ENCODE measurements at regions not wholly inside any gene's neighbourhood (a gene's known extent, or its start where the extent isn't known, plus 50 kb on each side); places are given as distances from the start of the nearest gene placed in this dataset.
"Not testable (repeated sequence)": the region's sequence is repeated elsewhere in the genome, so short reads cannot be mapped to it uniquely, and the experiment has no call there.

DNA sequence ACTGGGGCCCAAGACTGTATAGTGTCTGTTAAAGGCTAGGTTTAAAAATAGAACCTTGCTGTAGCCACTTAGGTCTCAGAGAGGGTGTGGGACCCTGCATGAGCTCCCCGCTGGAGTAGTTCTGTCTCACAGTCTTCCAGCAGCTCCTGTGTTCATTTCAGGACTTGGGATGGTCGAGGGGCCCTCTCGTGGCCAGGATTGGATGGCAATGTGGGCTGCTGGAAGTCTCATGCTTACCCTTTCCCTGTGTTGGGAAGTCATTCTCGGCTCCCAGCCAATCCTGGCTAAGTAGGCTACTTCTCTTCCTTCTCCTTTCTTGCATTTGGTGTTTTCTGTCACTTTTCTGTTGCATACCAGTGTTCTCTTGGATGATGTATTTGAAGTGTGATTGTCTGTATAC lies 284.0 kb upstream of the GCFC2 start:
- TF ChIP-seq SIN3A (IDR thresholded peaks at IDR 0.05; ENCODE audit: borderline replicate concordance, insufficient read depth, low read depth, low read length) = no peak
- CTCF ChIA-PET = no interaction called here
- no peak for ATAC-seq
- Histone ChIP-seq H3K4me1 (ENCODE audit: control insufficient read depth, insufficient read depth, low read length) (no peaks in the 10 kb centered on the region), H3K27ac (ENCODE audit: low read length) (no peak overlapping the region), H3K27me3 (ENCODE audit: control insufficient read depth, insufficient read depth, low read length) (no peaks in the 10 kb centered on the region), H3K36me3 (ENCODE audit: control insufficient read depth, insufficient read depth, low read length) (no peaks in the 10 kb centered on the region), H3K9me3 (ENCODE audit: control insufficient read depth, insufficient read depth, low read depth, low read length) (peaks cover 18% of the 10 kb centered on the region; the same call in 1 of the 2 replicates), H3K4me3 (ENCODE audit: low read depth in 2 of 2, low read length in 2 of 2) (no peak overlapping the region)
- no peak for DNase-seq (ENCODE audit: low read depth, low spot score)
- in situ Hi-C loops (cut with HindIII; ENCODE audit: low pct_unique_long_range_greater_than_20kb, low sequenced_read_pairs) = no loop called here
- POLR2A ChIA-PET = no interaction called here
- intact Hi-C loops (cut with micrococcal nuclease; ENCODE audit: unreplicated experiment) = no loop called here
- no TSS peak for BruUV-seq (replicated peaks)

DNA sequence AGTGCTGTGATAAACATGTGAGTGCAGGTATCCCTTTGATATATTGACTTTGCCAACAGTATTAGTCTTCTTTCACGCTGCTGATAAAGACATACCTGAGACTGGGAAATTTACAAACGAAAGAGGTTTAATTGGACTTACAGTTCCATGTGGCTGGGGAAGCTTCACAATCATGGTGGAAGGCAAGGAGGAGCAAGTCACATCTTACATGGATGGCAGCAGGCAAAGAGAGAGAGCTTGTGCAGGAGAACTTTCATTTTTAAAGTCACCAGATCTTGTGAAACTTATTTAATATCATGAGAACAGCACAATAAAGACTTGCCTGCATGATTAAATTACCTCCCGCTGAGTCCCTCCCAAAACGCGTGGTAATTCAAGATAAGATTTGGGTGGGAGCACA lies 277.9 kb upstream of the GCFC2 start:
- DNase-seq (ENCODE audit: low read depth, low spot score); BruUV-seq (replicated peaks); ATAC-seq; H3K36me3 ChIP-seq (ENCODE audit: control insufficient read depth, insufficient read depth, low read length); H3K27ac ChIP-seq (ENCODE audit: low read length); H3K4me3 ChIP-seq (ENCODE audit: low read depth in 2 of 2, low read length in 2 of 2); in situ Hi-C loops (cut with HindIII; ENCODE audit: low pct_unique_long_range_greater_than_20kb, low sequenced_read_pairs); H3K4me1 ChIP-seq (ENCODE audit: control insufficient read depth, insufficient read depth, low read length); intact Hi-C loops (cut with micrococcal nuclease; ENCODE audit: unreplicated experiment); CTCF ChIA-PET; POLR2A ChIA-PET; H3K27me3 ChIP-seq (ENCODE audit: control insufficient read depth, insufficient read depth, low read length): not testable (repeated sequence)
- H3K9me3 ChIP-seq (ENCODE audit: control insufficient read depth, insufficient read depth, low read depth, low read length) = peaks cover 15% of the 10 kb centered on the region; the same call in 1 of the 2 replicates

DNA sequence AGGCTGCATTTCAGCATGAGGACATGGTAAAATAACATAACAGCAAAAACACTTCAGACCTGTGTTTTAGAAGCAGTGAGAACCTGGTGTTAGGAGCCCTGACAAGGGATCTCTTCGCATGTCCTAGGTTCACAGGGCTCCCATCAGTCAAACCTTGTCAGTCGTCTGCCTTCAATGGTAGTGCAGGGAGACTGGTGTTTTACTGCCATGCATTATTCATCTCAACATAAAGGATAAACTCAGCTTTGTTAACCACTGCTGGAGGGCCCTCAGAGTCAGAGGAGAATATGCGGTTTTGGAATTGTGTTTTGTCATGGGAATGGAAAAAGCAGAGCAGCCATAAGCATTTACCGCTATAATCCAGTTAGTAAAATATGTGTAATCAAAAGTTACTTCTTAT lies 275.9 kb upstream of the GCFC2 start:
- in situ Hi-C loops (cut with HindIII; ENCODE audit: low pct_unique_long_range_greater_than_20kb, low sequenced_read_pairs) = no loop called here
- ATAC-seq (no peak), DNase-seq (ENCODE audit: low read depth, low spot score) (no peak)
- Histone ChIP-seq H3K4me3 (ENCODE audit: low read depth in 2 of 2, low read length in 2 of 2) (no peak overlapping the region), H3K36me3 (ENCODE audit: control insufficient read depth, insufficient read depth, low read length) (no peaks in the 10 kb centered on the region), H3K27me3 (ENCODE audit: control insufficient read depth, insufficient read depth, low read length) (no peaks in the 10 kb centered on the region), H3K4me1 (ENCODE audit: control insufficient read depth, insufficient read depth, low read length) (no peaks in the 10 kb centered on the region), H3K27ac (ENCODE audit: low read length) (no peak overlapping the region), H3K9me3 (ENCODE audit: control insufficient read depth, insufficient read depth, low read depth, low read length) (0 out of 2 replicates have a peak, but pooled peaks cover 2% of the 10 kb centered on the region)
- BruUV-seq (replicated peaks) = no TSS peak
- POLR2A ChIA-PET = no interaction called here
- CTCF ChIA-PET = no interaction called here
- intact Hi-C loops (cut with micrococcal nuclease; ENCODE audit: unreplicated experiment) = no loop called here
- TF ChIP-seq, protein P1, sequence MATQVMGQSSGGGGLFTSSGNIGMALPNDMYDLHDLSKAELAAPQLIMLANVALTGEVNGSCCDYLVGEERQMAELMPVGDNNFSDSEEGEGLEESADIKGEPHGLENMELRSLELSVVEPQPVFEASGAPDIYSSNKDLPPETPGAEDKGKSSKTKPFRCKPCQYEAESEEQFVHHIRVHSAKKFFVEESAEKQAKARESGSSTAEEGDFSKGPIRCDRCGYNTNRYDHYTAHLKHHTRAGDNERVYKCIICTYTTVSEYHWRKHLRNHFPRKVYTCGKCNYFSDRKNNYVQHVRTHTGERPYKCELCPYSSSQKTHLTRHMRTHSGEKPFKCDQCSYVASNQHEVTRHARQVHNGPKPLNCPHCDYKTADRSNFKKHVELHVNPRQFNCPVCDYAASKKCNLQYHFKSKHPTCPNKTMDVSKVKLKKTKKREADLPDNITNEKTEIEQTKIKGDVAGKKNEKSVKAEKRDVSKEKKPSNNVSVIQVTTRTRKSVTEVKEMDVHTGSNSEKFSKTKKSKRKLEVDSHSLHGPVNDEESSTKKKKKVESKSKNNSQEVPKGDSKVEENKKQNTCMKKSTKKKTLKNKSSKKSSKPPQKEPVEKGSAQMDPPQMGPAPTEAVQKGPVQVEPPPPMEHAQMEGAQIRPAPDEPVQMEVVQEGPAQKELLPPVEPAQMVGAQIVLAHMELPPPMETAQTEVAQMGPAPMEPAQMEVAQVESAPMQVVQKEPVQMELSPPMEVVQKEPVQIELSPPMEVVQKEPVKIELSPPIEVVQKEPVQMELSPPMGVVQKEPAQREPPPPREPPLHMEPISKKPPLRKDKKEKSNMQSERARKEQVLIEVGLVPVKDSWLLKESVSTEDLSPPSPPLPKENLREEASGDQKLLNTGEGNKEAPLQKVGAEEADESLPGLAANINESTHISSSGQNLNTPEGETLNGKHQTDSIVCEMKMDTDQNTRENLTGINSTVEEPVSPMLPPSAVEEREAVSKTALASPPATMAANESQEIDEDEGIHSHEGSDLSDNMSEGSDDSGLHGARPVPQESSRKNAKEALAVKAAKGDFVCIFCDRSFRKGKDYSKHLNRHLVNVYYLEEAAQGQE (IDR thresholded peaks at IDR 0.05; ENCODE audit: insufficient read depth in 1 of 2, low read depth in 2 of 2, low read length in 1 of 2) = no peak
- TF ChIP-seq SIN3A (IDR thresholded peaks at IDR 0.05; ENCODE audit: borderline replicate concordance, insufficient read depth, low read depth, low read length) = no peak
- TF ChIP-seq TCF7L2 (IDR thresholded peaks at IDR 0.05; ENCODE audit: low read depth, low read length) = no peak
- TF ChIP-seq, protein P2, sequence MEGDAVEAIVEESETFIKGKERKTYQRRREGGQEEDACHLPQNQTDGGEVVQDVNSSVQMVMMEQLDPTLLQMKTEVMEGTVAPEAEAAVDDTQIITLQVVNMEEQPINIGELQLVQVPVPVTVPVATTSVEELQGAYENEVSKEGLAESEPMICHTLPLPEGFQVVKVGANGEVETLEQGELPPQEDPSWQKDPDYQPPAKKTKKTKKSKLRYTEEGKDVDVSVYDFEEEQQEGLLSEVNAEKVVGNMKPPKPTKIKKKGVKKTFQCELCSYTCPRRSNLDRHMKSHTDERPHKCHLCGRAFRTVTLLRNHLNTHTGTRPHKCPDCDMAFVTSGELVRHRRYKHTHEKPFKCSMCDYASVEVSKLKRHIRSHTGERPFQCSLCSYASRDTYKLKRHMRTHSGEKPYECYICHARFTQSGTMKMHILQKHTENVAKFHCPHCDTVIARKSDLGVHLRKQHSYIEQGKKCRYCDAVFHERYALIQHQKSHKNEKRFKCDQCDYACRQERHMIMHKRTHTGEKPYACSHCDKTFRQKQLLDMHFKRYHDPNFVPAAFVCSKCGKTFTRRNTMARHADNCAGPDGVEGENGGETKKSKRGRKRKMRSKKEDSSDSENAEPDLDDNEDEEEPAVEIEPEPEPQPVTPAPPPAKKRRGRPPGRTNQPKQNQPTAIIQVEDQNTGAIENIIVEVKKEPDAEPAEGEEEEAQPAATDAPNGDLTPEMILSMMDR (IDR thresholded peaks at IDR 0.05) = no peak
- no peak for TF ChIP-seq POLR2AphosphoS5 (IDR thresholded peaks at IDR 0.05; ENCODE audit: low read depth, low read length)

Measured in Panc1 (cell line).